SK-N-SH (cell line): ENCODE measurements at regions not wholly inside any gene's neighbourhood (a gene's known extent, or its start where the extent isn't known, plus 50 kb on each side); places are given as distances from the start of the nearest gene placed in this dataset.

ENCODE experiments used
- CTCF ChIA-PET: fragments of 300-600, 350-600 bp; formaldehyde crosslinking; extraction: SDS; loops from one replicate; lab custom pipeline; 2021; lab: Yijun Ruan, JAX
- POLR2A ChIA-PET: fragments of 350-600 bp; sonication (Branson Sonifier 250); formaldehyde crosslinking; extraction: SDS; loops from one replicate; lab custom pipeline; 2020; ENCODE audit warnings: antibody characterized with exemption, inconsistent platforms; lab: Yijun Ruan, JAX
- DNase-seq: peaks from one replicate; pipeline ENCODE4 v3.0.0; 2012
- H2AFZ ChIP-seq: fragments of 200-600 bp; sonication (generic); 2 replicates; pipeline ENCODE4 v1.8.1; 2016; ENCODE audit warnings: antibody characterized with exemption, mild to moderate bottlenecking, low read depth
- H3F3A ChIP-seq: fragments of 200-600 bp; sonication (generic); replicated peaks from 2 replicates; pipeline ENCODE3; 2016; ENCODE audit warnings: antibody characterized with exemption, mild to moderate bottlenecking; ENCODE audit not compliant: insufficient read depth
- H3K27ac ChIP-seq, 2 experiments: fragments of 200-500 bp in 1 of 2; fragments of 200-600 bp in 1 of 2; sonication (Bioruptor generic) in 1 of 2; sonication (generic), shearing (Covaris generic) in 1 of 2; 2 replicates each; pipeline versions ENCODE4 v1.5.1 to v1.6.1; 2014 to 2016; ENCODE audit warnings: low read depth in 2 of 2, inconsistent platforms in 1 of 2, low read length in 1 of 2, mild to moderate bottlenecking in 1 of 2, mixed read lengths in 1 of 2
- H3K27me3 ChIP-seq: fragments of 200-600 bp; sonication (generic), shearing (Covaris generic); 2 replicates; pipeline ENCODE4 v1.6.1; 2016; ENCODE audit warnings: mixed run types; ENCODE audit not compliant: insufficient read depth
- H3K36me3 ChIP-seq, 2 experiments: fragments of 200-500 bp in 1 of 2; fragments of 200-600 bp in 1 of 2; sonication (Bioruptor generic) in 1 of 2; sonication (generic) in 1 of 2; replicated peaks in 1 of 2; 2 replicates each; pipeline versions ENCODE3 to v1.5.1; 2014 to 2016; ENCODE audit warnings: low read length in 1 of 2, mild to moderate bottlenecking in 1 of 2; ENCODE audit not compliant: insufficient read depth in 2 of 2, control insufficient read depth in 1 of 2
- H3K4me1 ChIP-seq, 2 experiments: fragments of 200-500 bp in 1 of 2; fragments of 200-600 bp in 1 of 2; sonication (Bioruptor generic) in 1 of 2; sonication (generic), shearing (Covaris generic) in 1 of 2; 2 replicates each; pipeline versions ENCODE4 v1.5.1 to v1.6.1; 2014 to 2016; ENCODE audit warnings: low read depth in 1 of 2, low read length in 1 of 2, mixed run types in 1 of 2; ENCODE audit not compliant: insufficient read depth in 2 of 2, control insufficient read depth in 1 of 2
- H3K4me2 ChIP-seq: fragments of 200-600 bp; sonication (generic), shearing (Covaris generic); 2 replicates; pipeline ENCODE4 v1.6.1; 2017; ENCODE audit warnings: mixed run types
- H3K4me3 ChIP-seq, 2 experiments: fragments of 200-500 bp in 1 of 2; fragments of 200-600 bp in 1 of 2; sonication (Bioruptor generic) in 1 of 2; sonication (generic), shearing (Covaris generic) in 1 of 2; 2 replicates each; pipeline versions ENCODE4 v1.5.1 to v1.8.1; 2014 to 2016; ENCODE audit warnings: low read depth in 2 of 2, inconsistent platforms in 1 of 2, low read length in 1 of 2, mild to moderate bottlenecking in 1 of 2, mixed read lengths in 1 of 2, moderate library complexity in 1 of 2
- H3K79me2 ChIP-seq: fragments of 200-600 bp; sonication (generic); 2 replicates; pipeline ENCODE4 v1.8.1; 2017; ENCODE audit warnings: mild to moderate bottlenecking; ENCODE audit not compliant: insufficient read depth
- H3K9ac ChIP-seq: fragments of 200-600 bp; sonication (generic); 2 replicates; pipeline ENCODE4 v1.6.1; 2017; ENCODE audit warnings: mixed run types
- H3K9me2 ChIP-seq: fragments of 200-600 bp; sonication (generic); 2 replicates; pipeline ENCODE4 v1.6.1; 2017; ENCODE audit warnings: mixed run types
- H3K9me3 ChIP-seq: fragments of 200-600 bp; sonication (generic); 2 replicates; pipeline ENCODE4 v1.6.1; 2017; ENCODE audit warnings: mixed run types, mild to moderate bottlenecking, moderate library complexity
- H4K20me1 ChIP-seq: fragments of 200-600 bp; sonication (generic); 2 replicates; pipeline ENCODE4 v1.6.1; 2017; ENCODE audit warnings: mild to moderate bottlenecking, mixed run types; ENCODE audit not compliant: insufficient read depth
- ELF1 ChIP-seq: IDR thresholded peaks from 2 replicates; pipeline ENCODE4 v1.4.0; 2012
- EZH2phosphoT487 ChIP-seq: fragments of 200-600 bp; sonication (generic); IDR thresholded peaks from 2 replicates; pipeline ENCODE4 v1.6.1; 2017; ENCODE audit warnings: low read depth, mixed run types, mild to moderate bottlenecking, antibody characterized with exemption, moderate library complexity, borderline replicate concordance
- FOXM1 ChIP-seq: IDR thresholded peaks from 2 replicates; pipeline ENCODE4 v1.4.0; 2012; ENCODE audit warnings: low read depth, mild to moderate bottlenecking
- GABPA ChIP-seq: IDR thresholded peaks from 2 replicates; pipeline ENCODE4 v1.4.0; 2012; ENCODE audit warnings: low read depth, mild to moderate bottlenecking
- GATA2 ChIP-seq: sonication (generic); formaldehyde crosslinking; IDR thresholded peaks from 2 replicates; pipeline ENCODE4 v1.5.0; 2020; ENCODE audit warnings: mild to moderate bottlenecking, missing genetic modification reagents
- JUND ChIP-seq: IDR thresholded peaks from 2 replicates; pipeline ENCODE4 v1.4.0; 2012
- MEF2A ChIP-seq: IDR thresholded peaks from 2 replicates; pipeline ENCODE4 v1.4.0; 2012; ENCODE audit warnings: low read depth, borderline replicate concordance
- NFIC ChIP-seq: IDR thresholded peaks from 2 replicates; pipeline ENCODE4 v1.4.0; 2012; ENCODE audit warnings: borderline replicate concordance
- NRF1 ChIP-seq: IDR thresholded peaks from 2 replicates; pipeline ENCODE4 v1.6.1; 2012; ENCODE audit warnings: low read depth, mild to moderate bottlenecking, low read length
- RAD21 ChIP-seq: IDR thresholded peaks from 2 replicates; pipeline ENCODE4 v1.6.1; 2012; ENCODE audit warnings: mild to moderate bottlenecking, low read length
- RCOR1 ChIP-seq: fragments of 150-350 bp; IDR thresholded peaks from 2 replicates; pipeline ENCODE4 v1.6.1; 2017; ENCODE audit warnings: antibody characterized with exemption, low read length
- RXRA ChIP-seq: IDR thresholded peaks from 2 replicates; pipeline ENCODE4 v1.4.0; 2012; ENCODE audit warnings: low read depth, mild to moderate bottlenecking, borderline replicate concordance
- SIN3A ChIP-seq: IDR thresholded peaks from 2 replicates; pipeline ENCODE4 v1.6.1; 2012; ENCODE audit warnings: low read depth, mild to moderate bottlenecking, low read length, moderate library complexity, borderline replicate concordance
- SMC3 ChIP-seq: IDR thresholded peaks from 2 replicates; pipeline ENCODE4 v1.6.1; 2012; ENCODE audit warnings: low read depth, low read length, improper control_type of control experiment
- TAF1 ChIP-seq: IDR thresholded peaks from 2 replicates; pipeline ENCODE4 v1.6.1; 2012; ENCODE audit warnings: low read depth, mild to moderate bottlenecking, low read length, moderate library complexity, borderline replicate concordance
- WGBS: methylation state at CpG from one replicate; pipeline ENCODE4 v1.1.6; 2017; ENCODE audit warnings: low lambda C conversion rate; 5-methylcytosine and 5-hydroxymethylcytosine counted together
- TF ChIP-seq, protein P1 (sequence below): fragments of 200-600 bp; sonication (generic); IDR thresholded peaks from 2 replicates; pipeline ENCODE4 v1.6.1; 2017; ENCODE audit warnings: antibody characterized with exemption, mild to moderate bottlenecking, moderate library complexity
- TF ChIP-seq, protein P2 (sequence below): IDR thresholded peaks from 2 replicates; pipeline ENCODE4 v1.4.0; 2012; ENCODE audit warnings: low read depth, borderline replicate concordance
- TF ChIP-seq, protein P3 (sequence below): IDR thresholded peaks from 2 replicates; pipeline ENCODE4; 2012
- TF ChIP-seq, protein P4 (sequence below): IDR thresholded peaks from 2 replicates; pipeline ENCODE4 v1.4.0; 2012; ENCODE audit warnings: low read depth

DNA sequence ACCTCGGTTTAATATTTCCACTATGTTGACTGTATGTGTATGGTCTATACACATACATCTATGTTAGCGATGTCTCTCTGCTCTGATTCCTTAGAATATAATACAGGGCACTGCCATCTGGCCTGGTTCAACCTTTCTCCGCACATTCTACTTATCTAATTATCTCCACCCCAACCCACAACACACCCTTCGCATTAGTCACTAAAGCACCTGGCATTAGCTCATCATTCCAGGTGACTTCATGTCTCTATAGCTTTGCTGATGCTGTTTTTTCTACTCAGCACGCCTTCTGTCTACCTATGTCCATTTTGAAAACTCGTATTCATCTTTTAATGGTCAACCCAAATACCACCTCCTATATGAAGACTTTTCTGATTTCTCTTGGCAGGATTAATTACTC is 425.2 kb upstream of the RASGEF1B start:
- no peak for DNase-seq
- Histone ChIP-seq H3K27me3 (no peaks in the 10 kb centered on the region; the same call in 1 of the 2 replicates), H4K20me1 (no peaks in the 10 kb centered on the region), H3K9me2 (no peaks in the 10 kb centered on the region), H3K9ac (no peak overlapping the region)
- TF ChIP-seq RAD21: no peak
- no peak for TF ChIP-seq GABPA
- TF ChIP-seq FOXM1: no peak
- TF ChIP-seq, protein P1, sequence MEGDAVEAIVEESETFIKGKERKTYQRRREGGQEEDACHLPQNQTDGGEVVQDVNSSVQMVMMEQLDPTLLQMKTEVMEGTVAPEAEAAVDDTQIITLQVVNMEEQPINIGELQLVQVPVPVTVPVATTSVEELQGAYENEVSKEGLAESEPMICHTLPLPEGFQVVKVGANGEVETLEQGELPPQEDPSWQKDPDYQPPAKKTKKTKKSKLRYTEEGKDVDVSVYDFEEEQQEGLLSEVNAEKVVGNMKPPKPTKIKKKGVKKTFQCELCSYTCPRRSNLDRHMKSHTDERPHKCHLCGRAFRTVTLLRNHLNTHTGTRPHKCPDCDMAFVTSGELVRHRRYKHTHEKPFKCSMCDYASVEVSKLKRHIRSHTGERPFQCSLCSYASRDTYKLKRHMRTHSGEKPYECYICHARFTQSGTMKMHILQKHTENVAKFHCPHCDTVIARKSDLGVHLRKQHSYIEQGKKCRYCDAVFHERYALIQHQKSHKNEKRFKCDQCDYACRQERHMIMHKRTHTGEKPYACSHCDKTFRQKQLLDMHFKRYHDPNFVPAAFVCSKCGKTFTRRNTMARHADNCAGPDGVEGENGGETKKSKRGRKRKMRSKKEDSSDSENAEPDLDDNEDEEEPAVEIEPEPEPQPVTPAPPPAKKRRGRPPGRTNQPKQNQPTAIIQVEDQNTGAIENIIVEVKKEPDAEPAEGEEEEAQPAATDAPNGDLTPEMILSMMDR: no peak
- no peak for TF ChIP-seq JUND
- no peak for TF ChIP-seq NRF1
- TF ChIP-seq, protein P2, sequence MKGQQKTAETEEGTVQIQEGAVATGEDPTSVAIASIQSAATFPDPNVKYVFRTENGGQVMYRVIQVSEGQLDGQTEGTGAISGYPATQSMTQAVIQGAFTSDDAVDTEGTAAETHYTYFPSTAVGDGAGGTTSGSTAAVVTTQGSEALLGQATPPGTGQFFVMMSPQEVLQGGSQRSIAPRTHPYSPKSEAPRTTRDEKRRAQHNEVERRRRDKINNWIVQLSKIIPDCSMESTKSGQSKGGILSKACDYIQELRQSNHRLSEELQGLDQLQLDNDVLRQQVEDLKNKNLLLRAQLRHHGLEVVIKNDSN: no peak
- TF ChIP-seq SMC3: no peak
- TF ChIP-seq RXRA: no peak
- TF ChIP-seq NFIC: no peak
- no peak for TF ChIP-seq EZH2phosphoT487
- no peak for TF ChIP-seq GATA2 (CRISPR knock-in tag)
- TF ChIP-seq, protein P3, sequence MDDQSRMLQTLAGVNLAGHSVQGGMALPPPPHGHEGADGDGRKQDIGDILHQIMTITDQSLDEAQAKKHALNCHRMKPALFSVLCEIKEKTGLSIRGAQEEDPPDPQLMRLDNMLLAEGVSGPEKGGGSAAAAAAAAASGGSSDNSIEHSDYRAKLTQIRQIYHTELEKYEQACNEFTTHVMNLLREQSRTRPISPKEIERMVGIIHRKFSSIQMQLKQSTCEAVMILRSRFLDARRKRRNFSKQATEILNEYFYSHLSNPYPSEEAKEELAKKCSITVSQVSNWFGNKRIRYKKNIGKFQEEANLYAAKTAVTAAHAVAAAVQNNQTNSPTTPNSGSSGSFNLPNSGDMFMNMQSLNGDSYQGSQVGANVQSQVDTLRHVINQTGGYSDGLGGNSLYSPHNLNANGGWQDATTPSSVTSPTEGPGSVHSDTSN: no peak
- no peak for TF ChIP-seq RCOR1
- no peak for TF ChIP-seq TAF1
- TF ChIP-seq, protein P4, sequence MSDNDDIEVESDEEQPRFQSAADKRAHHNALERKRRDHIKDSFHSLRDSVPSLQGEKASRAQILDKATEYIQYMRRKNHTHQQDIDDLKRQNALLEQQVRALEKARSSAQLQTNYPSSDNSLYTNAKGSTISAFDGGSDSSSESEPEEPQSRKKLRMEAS: no peak
- TF ChIP-seq SIN3A: no peak
- no peak for TF ChIP-seq ELF1
- no peak for TF ChIP-seq MEF2A
- TF ChIP-seq, all 33 proteins: peak for 0
- Histone ChIP-seq H3K4me2 (no peak overlapping the region), H3K27ac (no peak overlapping the region), H3K79me2 (no peaks in the 10 kb centered on the region), H2AFZ (no peak overlapping the region), H3K9me3 (no peaks in the 10 kb centered on the region), H3K4me3 (no peak overlapping the region), H3K36me3 (no peaks in the 10 kb centered on the region), H3F3A (no peaks in the 10 kb centered on the region), H3K4me1 (no peaks in the 10 kb centered on the region)
- WGBS: 2% methylated on average over 6 of the region's 6 CpGs
- ChIA-PET POLR2A (no interaction called here), CTCF (no interaction called here)
